Mononuclear cell (primary cell): ENCODE measurements at regions not wholly inside any gene's neighbourhood (a gene's known extent, or its start where the extent isn't known, plus 50 kb on each side); places are given as distances from the start of the nearest gene placed in this dataset.
"Not testable (repeated sequence)": the region's sequence is repeated elsewhere in the genome, so short reads cannot be mapped to it uniquely, and the experiment has no call there.

ENCODE experiments used
- H3K27me3 ChIP-seq: 2 replicates; pipeline ENCODE4 v1.6.0; 2011; ENCODE audit warnings: low read length, control low read depth; ENCODE audit not compliant: insufficient read depth
- H3K4me1 ChIP-seq: 2 replicates; pipeline ENCODE4 v1.5.1; 2011; ENCODE audit warnings: mild to moderate bottlenecking, low read length, control low read depth; ENCODE audit not compliant: insufficient read depth
- H3K4me3 ChIP-seq: 2 replicates; pipeline ENCODE4 v1.5.1; 2011; ENCODE audit warnings: mild to moderate bottlenecking, low read length, moderate library complexity
- H3K9me3 ChIP-seq: 2 replicates; pipeline ENCODE4 v1.5.1; 2011; ENCODE audit warnings: low read depth, mild to moderate bottlenecking, control low read depth, low read length

DNA sequence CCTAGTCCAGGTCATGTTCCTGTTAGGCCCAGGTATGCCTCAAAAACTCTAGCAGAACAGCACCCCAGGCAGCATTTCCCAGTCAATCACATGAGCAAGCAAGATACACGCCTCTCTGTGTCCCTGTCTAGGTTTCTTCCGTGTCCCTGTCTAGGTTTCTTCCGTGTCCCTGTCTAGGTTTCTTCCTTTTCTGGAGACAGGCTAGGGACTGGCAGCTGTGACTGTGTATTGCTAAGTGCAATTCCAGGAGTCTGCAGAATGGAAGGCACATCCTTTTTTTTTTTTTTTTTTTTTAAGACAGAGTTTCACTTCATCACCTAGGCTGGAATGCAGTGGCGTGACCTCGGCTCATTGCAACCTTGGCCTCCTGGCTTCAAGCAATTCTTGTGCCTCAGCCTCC, 77.6 kb downstream of the SETD4 start:
- H3K9me3 ChIP-seq = peaks cover 8% of the 10 kb centered on the region
- H3K4me3 ChIP-seq = no peak overlapping the region
- H3K27me3 ChIP-seq = peaks cover 24% of the 10 kb centered on the region

DNA sequence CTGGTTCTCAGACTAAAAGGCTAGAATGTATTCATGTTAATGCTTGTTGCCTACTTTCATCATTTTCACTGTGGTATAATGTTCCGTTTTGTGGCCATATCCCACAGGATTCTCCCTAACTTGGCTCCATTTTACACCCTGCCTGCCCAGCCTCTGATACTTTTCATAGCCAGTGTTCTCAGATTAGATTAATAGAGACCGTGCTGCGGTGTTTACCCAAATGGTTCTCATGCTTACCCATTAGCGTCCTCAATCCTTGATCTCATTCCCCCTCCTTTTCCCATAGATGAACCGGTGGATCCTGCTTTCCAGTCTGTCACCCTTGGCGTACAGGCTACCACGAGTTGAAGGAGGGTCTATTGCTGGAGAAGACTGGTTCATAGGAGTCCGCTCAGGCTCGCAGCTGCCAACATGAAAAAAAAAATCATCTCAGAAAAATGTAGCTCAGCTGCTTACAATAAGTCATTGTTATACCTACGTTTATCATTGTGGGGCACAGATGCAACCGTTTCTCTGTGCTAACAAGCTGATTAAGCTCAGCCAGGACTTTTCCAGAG, 78.7 kb downstream of the SETD4 start:
- peaks cover 18% of the 10 kb centered on the region for H3K27me3 ChIP-seq
- no peaks in the 10 kb centered on the region for H3K4me1 ChIP-seq
- peaks cover 8% of the 10 kb centered on the region for H3K9me3 ChIP-seq
- H3K4me3 ChIP-seq = no peak overlapping the region

More for the DNA sequence above, 77.6 kb downstream of the SETD4 start:
- H3K4me1 ChIP-seq = no peaks in the 10 kb centered on the region

DNA sequence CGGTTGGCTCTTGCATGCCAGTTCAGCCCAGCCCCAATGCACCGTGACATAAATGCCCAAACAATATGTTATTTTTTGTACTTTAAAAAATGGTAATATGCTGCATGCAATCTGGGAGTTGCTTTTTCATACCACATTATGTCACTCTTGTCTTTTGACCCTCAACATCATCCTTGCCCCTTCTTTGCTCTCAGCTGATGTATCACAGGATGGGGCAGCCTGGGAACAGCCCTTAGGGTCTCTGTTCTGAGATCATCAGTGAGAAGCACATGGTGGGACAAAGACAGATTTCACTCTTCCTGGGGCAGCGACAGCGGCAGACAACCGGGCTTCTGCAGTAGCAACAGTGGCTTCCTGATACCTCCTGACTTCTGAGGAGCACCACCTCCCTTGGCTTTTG, 79.5 kb downstream of the SETD4 start:
- Histone ChIP-seq H3K9me3 (peaks cover 8% of the 10 kb centered on the region), H3K4me1 (no peaks in the 10 kb centered on the region), H3K4me3 (no peak overlapping the region), H3K27me3 (peaks cover 12% of the 10 kb centered on the region)

DNA sequence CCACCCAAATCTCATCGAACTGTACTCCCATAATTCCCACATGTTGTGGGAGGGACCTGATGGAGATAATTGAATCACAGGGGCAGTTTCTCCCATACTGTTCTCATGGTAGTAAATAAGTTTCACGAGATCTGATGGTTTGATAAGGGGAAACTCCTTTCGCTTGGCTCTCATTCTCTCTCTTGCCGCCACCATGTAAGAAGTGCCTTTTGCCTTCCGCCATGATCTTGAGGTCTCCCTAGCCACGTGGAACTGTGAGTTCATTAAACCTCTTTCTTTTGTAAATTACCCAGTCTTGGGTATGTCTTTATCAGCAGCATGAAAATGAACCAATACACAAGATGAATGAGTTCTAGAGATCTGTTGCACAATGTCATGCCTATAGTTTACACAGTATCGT, 82.5 kb downstream of the SETD4 start:
- H3K4me1 ChIP-seq, H3K4me3 ChIP-seq, H3K9me3 ChIP-seq, H3K27me3 ChIP-seq: not testable (repeated sequence)

DNA sequence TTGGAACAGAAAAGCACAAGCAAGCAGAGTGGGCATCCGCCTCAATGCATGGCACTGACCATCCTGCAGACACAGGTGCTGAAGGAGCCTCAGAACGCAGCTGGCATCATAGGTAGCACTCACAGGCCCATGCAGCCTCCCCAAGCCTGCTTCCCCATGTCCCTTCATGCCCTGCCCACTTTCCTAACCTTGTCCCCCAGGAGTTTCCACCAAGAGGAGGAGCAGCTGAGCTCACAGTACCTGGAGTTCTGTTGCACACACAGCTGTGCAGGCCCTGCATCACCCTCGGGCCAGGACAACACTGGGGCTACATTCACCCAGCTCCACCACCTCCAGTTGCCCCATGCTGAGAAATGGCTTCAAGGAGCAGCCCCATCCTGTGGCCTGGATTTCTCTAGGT, 83.4 kb downstream of the SETD4 start:
- Histone ChIP-seq H3K4me3 (no peak overlapping the region), H3K27me3 (peaks cover 4% of the 10 kb centered on the region), H3K9me3 (peaks cover 8% of the 10 kb centered on the region), H3K4me1 (no peaks in the 10 kb centered on the region)

DNA sequence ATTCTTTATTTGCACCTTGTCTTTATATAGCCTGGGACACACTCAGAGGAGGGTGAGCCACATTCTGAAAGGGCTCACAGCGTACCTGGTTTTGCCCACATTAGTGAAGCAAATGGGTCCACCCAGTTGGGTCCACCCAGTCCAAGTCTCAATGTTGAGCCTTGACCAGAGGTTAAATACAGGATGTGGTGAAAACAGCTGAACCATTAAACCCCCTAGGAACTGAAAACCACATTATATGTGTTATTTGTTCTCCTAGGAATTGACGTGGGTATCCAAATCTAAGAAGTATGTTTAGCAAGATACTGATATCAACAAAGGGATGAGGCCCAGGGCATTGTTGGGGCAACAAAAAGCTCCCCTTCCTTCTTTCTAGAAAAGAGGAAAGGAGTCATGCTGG, 83.8 kb downstream of the SETD4 start:
- Histone ChIP-seq H3K27me3 (peaks cover 4% of the 10 kb centered on the region), H3K4me1 (no peaks in the 10 kb centered on the region), H3K9me3 (peaks cover 8% of the 10 kb centered on the region), H3K4me3 (no peak overlapping the region)

DNA sequence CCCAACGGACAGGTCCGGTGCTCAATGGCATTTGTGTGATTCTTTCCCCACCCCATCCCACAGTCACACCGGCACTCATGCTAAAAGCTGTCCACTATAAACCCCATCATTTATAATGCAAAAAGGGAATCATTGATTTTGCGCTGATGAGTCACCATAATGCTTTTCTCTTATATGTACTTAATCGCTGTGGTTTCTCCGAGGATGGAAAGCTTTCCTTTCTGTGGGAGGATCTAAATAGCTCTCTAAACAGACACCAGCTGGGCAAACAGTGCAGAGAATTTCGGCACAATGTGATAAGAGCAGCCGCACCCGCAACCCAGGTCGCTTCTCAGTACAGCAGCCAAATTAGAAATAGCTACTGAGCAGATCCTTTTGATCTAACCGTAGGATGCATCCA, 85.6 kb downstream of the SETD4 start:
- peaks cover 4% of the 10 kb centered on the region for H3K27me3 ChIP-seq
- no peaks in the 10 kb centered on the region for H3K4me1 ChIP-seq
- H3K9me3 ChIP-seq = peaks cover 8% of the 10 kb centered on the region
- H3K4me3 ChIP-seq = no peak overlapping the region

DNA sequence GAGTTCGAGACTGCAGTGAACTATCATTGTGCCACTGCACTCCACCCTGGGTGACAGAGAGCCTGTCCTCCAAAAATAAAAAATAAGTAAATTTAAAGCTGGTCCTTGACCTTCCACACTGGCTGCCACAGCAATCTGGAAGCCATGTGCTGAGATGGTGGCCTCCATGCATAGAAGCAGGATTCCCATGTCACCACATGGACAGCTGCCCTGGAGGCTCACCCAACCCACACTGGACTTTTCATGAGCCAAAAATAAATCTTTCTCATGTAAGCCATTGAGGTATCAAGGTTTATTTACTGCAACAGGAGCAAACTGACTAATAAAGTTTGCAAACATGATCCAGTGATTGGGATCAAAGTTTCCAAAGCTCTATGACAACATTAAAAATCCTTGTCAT, 88.5 kb downstream of the SETD4 start:
- H3K4me3 ChIP-seq = no peak overlapping the region
- no peaks in the 10 kb centered on the region for H3K9me3 ChIP-seq
- H3K4me1 ChIP-seq = no peaks in the 10 kb centered on the region
- no peaks in the 10 kb centered on the region for H3K27me3 ChIP-seq

DNA sequence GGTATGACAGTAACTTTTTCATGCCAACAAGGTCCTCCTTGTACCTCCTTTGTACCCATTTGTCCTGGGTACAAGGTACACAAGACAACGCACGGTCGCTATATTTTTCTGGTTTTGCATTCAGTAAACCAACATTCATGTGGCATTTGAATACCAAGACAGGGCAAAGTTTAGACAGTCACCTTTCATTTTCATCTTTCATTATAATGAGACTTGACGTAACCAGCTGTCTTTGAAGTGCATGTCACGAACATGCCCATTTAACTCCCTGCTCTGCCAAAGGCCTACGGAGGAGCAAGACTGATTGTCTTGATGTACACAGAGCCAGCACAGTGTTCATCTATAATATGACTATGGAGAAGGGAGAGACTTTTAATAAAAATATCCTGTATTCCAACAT, 91.0 kb downstream of the SETD4 start:
- H3K9me3 ChIP-seq = no peaks in the 10 kb centered on the region
- no peaks in the 10 kb centered on the region for H3K4me1 ChIP-seq
- H3K27me3 ChIP-seq = no peaks in the 10 kb centered on the region
- H3K4me3 ChIP-seq = no peak overlapping the region

DNA sequence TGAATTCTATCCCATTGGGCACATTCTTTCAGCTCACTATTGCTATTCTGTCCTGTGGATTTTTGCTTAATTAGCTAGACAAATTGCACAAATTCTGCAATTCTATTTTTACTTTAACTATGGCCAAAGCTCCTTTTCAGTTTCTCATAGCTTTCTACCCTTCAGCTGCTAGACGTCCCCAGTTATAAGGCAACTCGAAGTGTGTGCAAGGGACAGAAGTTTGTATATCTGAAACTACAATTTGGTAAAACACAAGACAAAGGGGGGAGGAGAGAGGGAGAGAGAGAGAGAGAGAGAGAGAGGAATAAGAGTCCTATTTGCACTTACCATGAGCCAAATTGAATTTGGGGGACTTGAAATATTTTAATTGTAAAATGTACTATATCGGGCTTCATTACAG, 91.8 kb downstream of the SETD4 start:
- H3K9me3 ChIP-seq = no peaks in the 10 kb centered on the region
- no peaks in the 10 kb centered on the region for H3K27me3 ChIP-seq
- no peak overlapping the region for H3K4me3 ChIP-seq
- no peaks in the 10 kb centered on the region for H3K4me1 ChIP-seq

DNA sequence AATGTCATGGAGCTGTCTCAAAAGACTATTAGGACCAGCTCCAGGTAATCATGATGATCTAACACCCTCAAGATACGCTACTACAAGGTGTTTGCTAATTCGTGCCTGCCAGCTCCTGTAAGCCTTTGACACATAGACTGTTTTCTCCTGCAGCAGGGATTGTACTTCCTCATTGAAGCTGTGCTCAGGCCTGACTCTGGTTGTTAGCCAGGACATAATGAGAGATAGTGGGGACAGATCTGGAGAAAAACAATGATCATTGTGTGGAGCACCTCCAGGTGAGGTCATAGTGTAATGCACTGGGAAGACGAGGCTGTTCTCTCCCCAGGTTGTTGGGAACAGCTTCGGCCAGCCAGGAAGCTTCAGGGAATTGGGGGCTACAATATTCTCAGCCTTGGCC, 94.6 kb downstream of the SETD4 start:
- no peaks in the 10 kb centered on the region for H3K4me1 ChIP-seq
- no peak overlapping the region for H3K4me3 ChIP-seq
- no peaks in the 10 kb centered on the region for H3K9me3 ChIP-seq
- H3K27me3 ChIP-seq = no peaks in the 10 kb centered on the region

DNA sequence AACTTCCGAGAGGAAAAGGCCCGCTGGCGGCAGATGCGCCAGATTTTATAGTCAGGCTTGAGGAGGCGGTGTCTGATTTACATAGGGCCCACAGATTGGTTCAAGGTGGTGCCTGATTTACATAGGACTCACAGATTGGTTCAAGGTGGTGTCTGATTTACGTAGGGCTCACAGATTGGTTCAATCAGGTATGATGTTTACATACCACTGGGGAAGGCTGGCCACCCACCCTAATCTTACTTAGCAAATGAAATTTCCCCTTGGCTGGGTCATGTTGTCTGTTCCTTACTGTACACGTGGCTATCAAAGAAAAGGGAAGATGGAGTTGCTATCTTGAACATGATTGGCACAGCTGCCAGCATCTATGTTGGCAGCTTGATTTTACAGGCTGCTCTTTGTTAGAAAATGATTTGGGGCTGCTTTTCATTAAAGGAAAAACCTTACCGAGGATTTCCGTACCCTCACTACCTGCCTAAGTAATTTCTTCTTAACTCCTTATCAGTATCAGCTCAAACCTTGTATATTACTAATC, 96.3 kb downstream of the SETD4 start:
- Histone ChIP-seq H3K4me3 (no peak overlapping the region), H3K9me3 (no peaks in the 10 kb centered on the region), H3K4me1 (no peaks in the 10 kb centered on the region), H3K27me3 (no peaks in the 10 kb centered on the region)

DNA sequence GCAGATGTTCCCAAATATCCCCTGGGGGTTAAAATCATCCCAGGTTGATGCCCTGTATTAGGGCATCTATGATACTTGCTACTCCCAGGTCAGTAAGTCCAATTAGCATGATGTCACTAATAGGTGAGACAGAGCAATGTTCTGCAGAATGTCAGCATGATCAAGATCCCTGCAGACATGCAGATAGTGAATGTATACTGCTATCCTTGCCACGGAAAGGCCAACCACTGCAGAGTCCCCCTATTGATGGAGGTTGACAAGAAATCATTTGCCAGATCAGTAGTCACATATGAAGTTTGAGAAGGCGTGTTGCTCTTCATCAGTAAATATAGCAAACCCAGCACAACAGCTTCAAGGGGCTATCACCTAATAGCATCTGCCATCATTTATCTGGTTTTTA, 97.4 kb downstream of the SETD4 start:
- H3K4me3 ChIP-seq = no peak overlapping the region
- H3K4me1 ChIP-seq = no peaks in the 10 kb centered on the region
- H3K9me3 ChIP-seq = no peaks in the 10 kb centered on the region
- H3K27me3 ChIP-seq = no peaks in the 10 kb centered on the region

DNA sequence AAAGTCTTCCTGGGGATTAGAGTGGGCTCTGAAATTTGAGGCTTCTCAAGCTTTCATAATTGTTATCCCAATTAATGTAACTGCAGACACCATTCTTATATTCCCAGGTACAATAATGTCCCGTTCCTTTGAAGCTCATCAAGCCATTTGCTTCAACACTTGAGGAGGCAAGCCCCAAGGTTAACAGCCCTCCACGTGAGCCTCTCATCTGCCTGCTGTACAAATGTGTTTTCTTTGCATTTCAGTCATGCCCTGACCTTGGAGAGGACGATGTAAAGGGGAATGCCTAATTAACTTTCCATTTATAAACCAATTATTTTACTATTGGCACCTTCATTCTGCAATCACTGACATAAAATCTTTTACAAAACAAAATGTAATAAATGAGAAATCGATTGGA, 106.3 kb downstream of the SETD4 start:
- Histone ChIP-seq H3K9me3 (no peaks in the 10 kb centered on the region), H3K4me3 (no peak overlapping the region), H3K4me1 (no peaks in the 10 kb centered on the region), H3K27me3 (no peaks in the 10 kb centered on the region)

DNA sequence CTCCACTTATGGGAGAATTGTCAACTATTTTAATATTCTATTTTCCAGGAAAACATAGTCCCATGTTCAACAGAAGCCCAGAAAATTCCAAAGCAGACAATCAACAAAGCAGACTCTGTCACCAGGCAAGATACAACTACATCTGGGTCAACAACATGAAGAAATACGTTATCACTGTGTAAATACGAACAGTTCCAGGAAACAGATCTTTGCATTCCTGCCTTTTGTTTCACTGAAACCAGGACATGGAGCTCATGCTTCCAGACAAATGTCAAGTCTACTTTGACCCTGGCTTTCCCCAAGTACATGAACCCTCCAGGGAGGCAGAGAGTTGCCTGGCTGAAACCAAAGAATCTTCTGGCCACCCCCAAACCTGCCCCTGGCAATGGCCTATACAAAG, 106.7 kb downstream of the SETD4 start:
- H3K4me1 ChIP-seq = no peaks in the 10 kb centered on the region
- no peaks in the 10 kb centered on the region for H3K9me3 ChIP-seq
- H3K4me3 ChIP-seq = no peak overlapping the region
- no peaks in the 10 kb centered on the region for H3K27me3 ChIP-seq

DNA sequence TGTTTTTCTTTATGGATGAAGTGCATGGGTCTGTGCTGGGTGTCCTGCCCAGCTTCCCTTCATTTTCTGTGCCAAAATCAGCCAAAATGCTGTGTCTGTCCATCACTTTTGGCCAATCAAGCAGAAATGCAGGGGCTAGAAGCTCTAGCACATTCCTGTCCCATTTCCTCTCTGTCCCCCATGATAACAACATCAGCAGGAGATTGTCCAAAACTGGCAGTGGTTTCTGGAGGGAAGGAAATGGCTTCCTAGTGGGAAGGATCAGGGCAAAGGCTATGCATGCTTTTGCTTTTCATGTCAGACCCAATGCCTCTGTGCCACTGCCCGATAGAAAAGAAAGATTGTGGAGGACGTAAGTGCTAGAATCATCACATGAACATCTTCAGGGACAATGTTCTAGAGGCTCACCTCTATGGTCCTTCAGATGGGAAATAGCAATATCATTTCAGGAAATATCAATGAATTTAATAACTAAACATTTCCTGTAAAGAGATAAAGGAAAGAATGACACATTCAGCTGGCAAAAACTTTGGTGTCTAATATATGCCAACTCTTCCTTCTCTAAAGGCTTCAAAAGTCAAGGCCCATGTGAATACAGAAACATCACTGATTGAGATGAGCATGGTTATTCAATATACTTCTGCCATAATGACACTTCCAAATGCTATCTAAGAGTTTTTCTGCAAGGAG, 107.5 kb downstream of the SETD4 start:
- Histone ChIP-seq H3K4me3 (no peak overlapping the region), H3K27me3 (no peaks in the 10 kb centered on the region), H3K4me1 (no peaks in the 10 kb centered on the region), H3K9me3 (no peaks in the 10 kb centered on the region)
